GM12878 (cell line): ENCODE measurements at regions not wholly inside any gene's neighbourhood (a gene's known extent, or its start where the extent isn't known, plus 50 kb on each side); places are given as distances from the start of the nearest gene placed in this dataset.

Source experiments
- SIN3A ChIP-seq: IDR thresholded peaks from 2 replicates; pipeline ENCODE4 v1.6.1; 2012; ENCODE audit warnings: low read depth, low read length, improper control_type of control experiment
- SP1 ChIP-seq: IDR thresholded peaks from one replicate; pipeline ENCODE4 v1.6.1; 2011; ENCODE audit warnings: low read depth, low read length
- TF ChIP-seq, protein P1 (sequence below): IDR thresholded peaks from 2 replicates; pipeline ENCODE4 v1.6.1; 2011; ENCODE audit warnings: borderline replicate concordance, low read depth, mild to moderate bottlenecking, moderate library complexity, low read length; ENCODE audit not compliant: insufficient read depth, poor library complexity, severe bottlenecking

DNA sequence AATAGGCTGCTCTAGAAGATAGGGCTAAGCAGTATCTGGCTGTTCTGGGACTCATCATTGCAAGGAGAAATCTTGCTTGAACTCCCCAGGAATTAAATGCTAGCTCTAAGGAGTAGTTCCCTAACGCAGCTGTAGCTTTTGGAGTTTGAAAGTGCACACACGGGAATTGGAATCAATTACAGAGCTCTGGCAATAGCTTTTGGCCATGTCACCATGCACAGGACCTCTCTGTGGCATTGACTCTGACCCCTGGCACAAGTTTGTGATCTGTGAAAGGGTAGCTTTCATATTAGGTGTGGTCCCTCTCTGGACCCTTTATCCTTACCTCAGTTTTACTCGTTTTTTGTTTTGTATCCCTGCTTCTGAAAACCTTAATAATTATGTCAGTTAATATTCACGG, 121.6 kb downstream of the FAT3 start:
- TF ChIP-seq SP1: no peak
- no peak for TF ChIP-seq SIN3A
- TF ChIP-seq, protein P1, sequence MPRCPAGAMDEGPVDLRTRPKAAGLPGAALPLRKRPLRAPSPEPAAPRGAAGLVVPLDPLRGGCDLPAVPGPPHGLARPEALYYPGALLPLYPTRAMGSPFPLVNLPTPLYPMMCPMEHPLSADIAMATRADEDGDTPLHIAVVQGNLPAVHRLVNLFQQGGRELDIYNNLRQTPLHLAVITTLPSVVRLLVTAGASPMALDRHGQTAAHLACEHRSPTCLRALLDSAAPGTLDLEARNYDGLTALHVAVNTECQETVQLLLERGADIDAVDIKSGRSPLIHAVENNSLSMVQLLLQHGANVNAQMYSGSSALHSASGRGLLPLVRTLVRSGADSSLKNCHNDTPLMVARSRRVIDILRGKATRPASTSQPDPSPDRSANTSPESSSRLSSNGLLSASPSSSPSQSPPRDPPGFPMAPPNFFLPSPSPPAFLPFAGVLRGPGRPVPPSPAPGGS: no peak
